Liver (tissue), 8 donors: ENCODE measurements at regions not wholly inside any gene's neighbourhood (a gene's known extent, or its start where the extent isn't known, plus 50 kb on each side); places are given as distances from the start of the nearest gene placed in this dataset.

Source experiments
- DNase-seq: peaks from one replicate; pipeline ENCODE4 v3.0.0-alpha.2; 2017; ENCODE audit warnings: low spot score
- H3K27ac ChIP-seq, 2 donors: one replicate each; pipeline ENCODE4 v1.7.0; 2013; ENCODE audit warnings: inconsistent platforms in 2 of 2, low read length in 2 of 2, control low read depth in 1 of 2, low read depth in 1 of 2, mild to moderate bottlenecking in 1 of 2
- H3K27me3 ChIP-seq, 4 donors: one replicate each; pipeline versions ENCODE4 v1.6.1 to v1.7.0; 2013; ENCODE audit warnings: low read length in 3 of 4, inconsistent platforms in 1 of 4, mild to moderate bottlenecking in 1 of 4, moderate library complexity in 1 of 4; ENCODE audit not compliant: control insufficient read depth in 4 of 4, insufficient read depth in 4 of 4
- H3K36me3 ChIP-seq, 4 donors: one replicate each; pipeline versions ENCODE4 v1.6.1 to v1.7.0; 2013; ENCODE audit warnings: low read length in 3 of 4, mild to moderate bottlenecking in 3 of 4, low read depth in 1 of 4, moderate library complexity in 1 of 4; ENCODE audit not compliant: control insufficient read depth in 4 of 4, insufficient read depth in 3 of 4
- H3K4me1 ChIP-seq, 4 donors: one replicate each; pipeline versions ENCODE4 v1.6.1 to v1.7.0; 2013; ENCODE audit warnings: low read length in 3 of 4, mild to moderate bottlenecking in 3 of 4, moderate library complexity in 1 of 4; ENCODE audit not compliant: control insufficient read depth in 4 of 4, insufficient read depth in 4 of 4
- H3K4me3 ChIP-seq, 3 donors: one replicate each; pipeline versions ENCODE4 v1.6.1 to v1.7.0; 2013; ENCODE audit warnings: low read length in 3 of 3, control low read depth in 1 of 3, low read depth in 1 of 3, mild to moderate bottlenecking in 1 of 3
- H3K9ac ChIP-seq, 2 donors: one replicate each; pipeline ENCODE4 v1.7.0; 2013; ENCODE audit warnings: low read length in 2 of 2, mild to moderate bottlenecking in 2 of 2, moderate library complexity in 2 of 2, control low read depth in 1 of 2, low read depth in 1 of 2
- H3K9me3 ChIP-seq, 4 donors: one replicate each; pipeline versions ENCODE4 v1.6.1 to v1.7.0; 2013; ENCODE audit warnings: low read length in 3 of 4; ENCODE audit not compliant: control insufficient read depth in 4 of 4
- EGR1 ChIP-seq, 2 donors: IDR thresholded peaks; 2 replicates each; pipeline ENCODE4 v1.6.1; 2016 to 2018; ENCODE audit warnings: antibody characterized with exemption in 2 of 2, low read depth in 2 of 2
- FOXA1 ChIP-seq: IDR thresholded peaks from 2 replicates; pipeline ENCODE4 v1.6.1; 2016; ENCODE audit warnings: antibody characterized with exemption
- FOXA2 ChIP-seq: IDR thresholded peaks from 2 replicates; pipeline ENCODE4 v1.6.1; 2016; ENCODE audit warnings: antibody characterized with exemption
- GABPA ChIP-seq, 2 donors: IDR thresholded peaks in 1 of 2; conservative IDR thresholded peaks in 1 of 2; 2 replicates each; pipeline ENCODE4 v1.6.1; 2016; ENCODE audit warnings: antibody characterized with exemption in 2 of 2, mild to moderate bottlenecking in 1 of 2, moderate library complexity in 1 of 2
- HNF4A ChIP-seq, 2 donors: conservative IDR thresholded peaks; 2 replicates each; pipeline ENCODE4 v1.6.1; 2016; ENCODE audit warnings: antibody characterized with exemption in 2 of 2, mild to moderate bottlenecking in 2 of 2
- HNF4G ChIP-seq: IDR thresholded peaks from 2 replicates; pipeline ENCODE4 v1.6.1; 2016; ENCODE audit warnings: antibody characterized with exemption
- JUND ChIP-seq, 2 donors: IDR thresholded peaks; 2 replicates each; pipeline ENCODE4 v1.6.1; 2016; ENCODE audit warnings: antibody characterized with exemption in 2 of 2
- NR2F2 ChIP-seq: IDR thresholded peaks from 2 replicates; pipeline ENCODE4 v1.6.1; 2016; ENCODE audit warnings: antibody characterized with exemption
- RAD21 ChIP-seq, 2 donors: IDR thresholded peaks; 2 replicates each; pipeline ENCODE4 v1.6.1; 2016; ENCODE audit warnings: antibody characterized with exemption in 2 of 2, mild to moderate bottlenecking in 2 of 2
- RXRA ChIP-seq, 2 donors: IDR thresholded peaks; 2 replicates each; pipeline ENCODE4 v1.6.1; 2017 to 2018; ENCODE audit warnings: antibody characterized with exemption in 2 of 2, mild to moderate bottlenecking in 1 of 2
- SP1 ChIP-seq: IDR thresholded peaks from 2 replicates; pipeline ENCODE4 v1.6.1; 2018; ENCODE audit warnings: antibody characterized with exemption, mild to moderate bottlenecking
- TAF1 ChIP-seq: conservative IDR thresholded peaks from 2 replicates; pipeline ENCODE4 v1.6.1; 2016; ENCODE audit warnings: antibody characterized with exemption, mild to moderate bottlenecking
- YY1 ChIP-seq: IDR thresholded peaks from 2 replicates; pipeline ENCODE4 v1.6.1; 2016; ENCODE audit warnings: antibody characterized with exemption, mild to moderate bottlenecking
- WGBS: extraction: QIAGEN DNeasy Blood & Tissue Kit; methylation state at CpG from one replicate; pipeline ENCODE4 v1.1.7; 2013; 5-methylcytosine and 5-hydroxymethylcytosine counted together
- TF ChIP-seq, protein P1 (sequence below): fragments of 150-350 bp; IDR thresholded peaks from 2 replicates; pipeline ENCODE4 v1.5.1; 2017; ENCODE audit warnings: improper control_type of control experiment, low read depth, low read length; ENCODE audit not compliant: missing input control
- TF ChIP-seq, protein P2 (sequence below): IDR thresholded peaks from 2 replicates; pipeline ENCODE4 v1.6.1; 2016; ENCODE audit warnings: antibody characterized with exemption
- TF ChIP-seq, protein P3 (sequence below): IDR thresholded peaks from 2 replicates; pipeline ENCODE4 v1.6.1; 2016; ENCODE audit warnings: antibody characterized with exemption
- TF ChIP-seq, protein P4 (sequence below): IDR thresholded peaks from 2 replicates; pipeline ENCODE4 v1.6.1; 2016; ENCODE audit warnings: antibody characterized with exemption, mild to moderate bottlenecking
- TF ChIP-seq, protein P5 (sequence below): IDR thresholded peaks from 2 replicates; pipeline ENCODE4 v1.6.1; 2016; ENCODE audit warnings: antibody characterized with exemption
- donor health status: healthy.
- donor health status: healthy.
- donor health status: healthy.
- donor health status: healthy.
- donor health status: healthy.

DNA sequence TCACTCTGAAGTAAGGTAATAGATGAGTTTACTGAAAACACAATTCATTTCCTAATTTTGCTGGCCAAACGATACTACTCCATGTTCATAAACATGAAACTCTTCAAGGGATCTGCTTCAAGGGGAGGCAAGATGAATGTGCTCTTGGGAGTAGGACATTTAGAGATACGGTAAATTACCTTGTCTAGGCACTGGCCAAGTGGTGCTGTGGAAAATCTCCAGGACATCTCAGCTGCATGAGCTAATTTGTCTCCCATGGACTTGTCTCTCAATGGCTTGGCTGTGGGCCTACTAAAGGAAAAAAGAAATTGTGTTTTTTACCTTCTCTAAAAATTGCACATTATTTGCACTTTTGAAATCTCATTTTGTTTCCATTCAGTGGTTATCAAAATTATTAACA is 780.6 kb downstream of the LTN1 start:
- 93% methylated on average over 2 of the region's 2 CpGs for WGBS
- no peak overlapping the region for H3K9ac ChIP-seq
- H3K4me1 ChIP-seq: no peaks in the 10 kb centered on the region
- DNase-seq: no peak
- H3K9me3 ChIP-seq: no peaks in the 10 kb centered on the region
- no peaks in the 10 kb centered on the region for H3K27me3 ChIP-seq
- TF ChIP-seq TAF1 (no peak), HNF4A (conservative IDR thresholded peaks at IDR 0.05) (no peak), RAD21 (IDR thresholded peaks at IDR 0.05) (no peak), HNF4G (no peak), NR2F2 (no peak), FOXA1 (no peak), SP1 (no peak), YY1 (no peak), FOXA2 (no peak), RXRA (IDR thresholded peaks at IDR 0.05) (no peak), JUND (IDR thresholded peaks at IDR 0.05) (no peak)
- TF ChIP-seq, protein P1, sequence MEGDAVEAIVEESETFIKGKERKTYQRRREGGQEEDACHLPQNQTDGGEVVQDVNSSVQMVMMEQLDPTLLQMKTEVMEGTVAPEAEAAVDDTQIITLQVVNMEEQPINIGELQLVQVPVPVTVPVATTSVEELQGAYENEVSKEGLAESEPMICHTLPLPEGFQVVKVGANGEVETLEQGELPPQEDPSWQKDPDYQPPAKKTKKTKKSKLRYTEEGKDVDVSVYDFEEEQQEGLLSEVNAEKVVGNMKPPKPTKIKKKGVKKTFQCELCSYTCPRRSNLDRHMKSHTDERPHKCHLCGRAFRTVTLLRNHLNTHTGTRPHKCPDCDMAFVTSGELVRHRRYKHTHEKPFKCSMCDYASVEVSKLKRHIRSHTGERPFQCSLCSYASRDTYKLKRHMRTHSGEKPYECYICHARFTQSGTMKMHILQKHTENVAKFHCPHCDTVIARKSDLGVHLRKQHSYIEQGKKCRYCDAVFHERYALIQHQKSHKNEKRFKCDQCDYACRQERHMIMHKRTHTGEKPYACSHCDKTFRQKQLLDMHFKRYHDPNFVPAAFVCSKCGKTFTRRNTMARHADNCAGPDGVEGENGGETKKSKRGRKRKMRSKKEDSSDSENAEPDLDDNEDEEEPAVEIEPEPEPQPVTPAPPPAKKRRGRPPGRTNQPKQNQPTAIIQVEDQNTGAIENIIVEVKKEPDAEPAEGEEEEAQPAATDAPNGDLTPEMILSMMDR: no peak
- TF ChIP-seq, protein P2, sequence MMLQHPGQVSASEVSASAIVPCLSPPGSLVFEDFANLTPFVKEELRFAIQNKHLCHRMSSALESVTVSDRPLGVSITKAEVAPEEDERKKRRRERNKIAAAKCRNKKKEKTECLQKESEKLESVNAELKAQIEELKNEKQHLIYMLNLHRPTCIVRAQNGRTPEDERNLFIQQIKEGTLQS: no peak
- TF ChIP-seq, protein P3, sequence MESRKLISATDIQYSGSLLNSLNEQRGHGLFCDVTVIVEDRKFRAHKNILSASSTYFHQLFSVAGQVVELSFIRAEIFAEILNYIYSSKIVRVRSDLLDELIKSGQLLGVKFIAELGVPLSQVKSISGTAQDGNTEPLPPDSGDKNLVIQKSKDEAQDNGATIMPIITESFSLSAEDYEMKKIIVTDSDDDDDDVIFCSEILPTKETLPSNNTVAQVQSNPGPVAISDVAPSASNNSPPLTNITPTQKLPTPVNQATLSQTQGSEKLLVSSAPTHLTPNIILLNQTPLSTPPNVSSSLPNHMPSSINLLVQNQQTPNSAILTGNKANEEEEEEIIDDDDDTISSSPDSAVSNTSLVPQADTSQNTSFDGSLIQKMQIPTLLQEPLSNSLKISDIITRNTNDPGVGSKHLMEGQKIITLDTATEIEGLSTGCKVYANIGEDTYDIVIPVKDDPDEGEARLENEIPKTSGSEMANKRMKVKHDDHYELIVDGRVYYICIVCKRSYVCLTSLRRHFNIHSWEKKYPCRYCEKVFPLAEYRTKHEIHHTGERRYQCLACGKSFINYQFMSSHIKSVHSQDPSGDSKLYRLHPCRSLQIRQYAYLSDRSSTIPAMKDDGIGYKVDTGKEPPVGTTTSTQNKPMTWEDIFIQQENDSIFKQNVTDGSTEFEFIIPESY: no peak
- H3K4me3 ChIP-seq: no peak overlapping the region
- H3K27ac ChIP-seq: no peak overlapping the region
- H3K36me3 ChIP-seq: no peaks in the 10 kb centered on the region

DNA sequence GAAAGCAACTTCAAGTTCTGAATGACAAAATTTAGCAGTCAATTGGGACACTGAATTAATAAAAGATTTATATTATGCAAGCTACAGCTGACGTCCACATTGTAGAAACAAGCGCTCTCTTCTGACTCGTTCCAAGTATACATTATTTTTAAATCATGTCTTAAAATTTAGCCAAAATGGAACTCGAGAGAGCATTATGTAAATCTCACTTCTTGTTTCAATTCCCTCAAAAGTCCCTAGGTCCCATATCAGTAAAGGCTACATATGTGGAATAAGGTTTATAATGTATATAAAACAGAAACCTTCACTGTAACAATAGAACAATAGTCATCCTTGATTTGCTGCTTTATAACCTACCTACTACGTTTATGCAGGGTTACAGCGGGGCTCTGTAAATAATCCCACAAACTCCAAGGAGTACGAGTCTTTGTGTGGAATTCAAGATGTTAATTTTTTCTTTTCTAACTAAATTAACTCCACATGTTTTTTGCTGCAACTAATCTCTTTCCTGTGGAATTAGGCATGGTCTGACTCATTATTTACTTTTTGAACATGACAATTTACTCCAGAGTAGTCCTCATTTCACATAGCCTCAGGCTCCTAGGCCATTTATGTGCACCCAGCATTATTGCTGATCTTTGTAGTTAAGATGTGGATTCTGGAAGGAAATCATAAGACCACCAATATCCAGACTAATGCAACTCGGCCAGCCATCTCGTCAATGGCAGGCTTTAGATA is 785.1 kb downstream of the LTN1 start:
- DNase-seq: no peak
- Histone ChIP-seq H3K27me3 (no peaks in the 10 kb centered on the region), H3K4me3 (no peak overlapping the region), H3K9ac (no peak overlapping the region), H3K9me3 (no peaks in the 10 kb centered on the region), H3K27ac (no peak overlapping the region), H3K36me3 (no peaks in the 10 kb centered on the region), H3K4me1 (no peaks in the 10 kb centered on the region)
- 83% methylated on average over 9 of the region's 9 CpGs for WGBS
- TF ChIP-seq, protein P4, sequence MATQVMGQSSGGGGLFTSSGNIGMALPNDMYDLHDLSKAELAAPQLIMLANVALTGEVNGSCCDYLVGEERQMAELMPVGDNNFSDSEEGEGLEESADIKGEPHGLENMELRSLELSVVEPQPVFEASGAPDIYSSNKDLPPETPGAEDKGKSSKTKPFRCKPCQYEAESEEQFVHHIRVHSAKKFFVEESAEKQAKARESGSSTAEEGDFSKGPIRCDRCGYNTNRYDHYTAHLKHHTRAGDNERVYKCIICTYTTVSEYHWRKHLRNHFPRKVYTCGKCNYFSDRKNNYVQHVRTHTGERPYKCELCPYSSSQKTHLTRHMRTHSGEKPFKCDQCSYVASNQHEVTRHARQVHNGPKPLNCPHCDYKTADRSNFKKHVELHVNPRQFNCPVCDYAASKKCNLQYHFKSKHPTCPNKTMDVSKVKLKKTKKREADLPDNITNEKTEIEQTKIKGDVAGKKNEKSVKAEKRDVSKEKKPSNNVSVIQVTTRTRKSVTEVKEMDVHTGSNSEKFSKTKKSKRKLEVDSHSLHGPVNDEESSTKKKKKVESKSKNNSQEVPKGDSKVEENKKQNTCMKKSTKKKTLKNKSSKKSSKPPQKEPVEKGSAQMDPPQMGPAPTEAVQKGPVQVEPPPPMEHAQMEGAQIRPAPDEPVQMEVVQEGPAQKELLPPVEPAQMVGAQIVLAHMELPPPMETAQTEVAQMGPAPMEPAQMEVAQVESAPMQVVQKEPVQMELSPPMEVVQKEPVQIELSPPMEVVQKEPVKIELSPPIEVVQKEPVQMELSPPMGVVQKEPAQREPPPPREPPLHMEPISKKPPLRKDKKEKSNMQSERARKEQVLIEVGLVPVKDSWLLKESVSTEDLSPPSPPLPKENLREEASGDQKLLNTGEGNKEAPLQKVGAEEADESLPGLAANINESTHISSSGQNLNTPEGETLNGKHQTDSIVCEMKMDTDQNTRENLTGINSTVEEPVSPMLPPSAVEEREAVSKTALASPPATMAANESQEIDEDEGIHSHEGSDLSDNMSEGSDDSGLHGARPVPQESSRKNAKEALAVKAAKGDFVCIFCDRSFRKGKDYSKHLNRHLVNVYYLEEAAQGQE: no peak
- TF ChIP-seq, protein P3: no peak
- TF ChIP-seq FOXA2 (no peak), HNF4G (no peak), TAF1 (no peak), NR2F2 (no peak), HNF4A (conservative IDR thresholded peaks at IDR 0.05) (no peak), EGR1 (IDR thresholded peaks at IDR 0.05; ENCODE audit: low read depth in 2 of 2) (no peak), YY1 (no peak), FOXA1 (no peak), SP1 (no peak), JUND (IDR thresholded peaks at IDR 0.05) (no peak), RXRA (IDR thresholded peaks at IDR 0.05) (no peak), RAD21 (IDR thresholded peaks at IDR 0.05) (no peak), GABPA (IDR thresholded peaks at IDR 0.05 in 1 of 2, conservative IDR thresholded peaks at IDR 0.05 in 1 of 2) (no peak)
- TF ChIP-seq, protein P1: no peak
- TF ChIP-seq, protein P5, sequence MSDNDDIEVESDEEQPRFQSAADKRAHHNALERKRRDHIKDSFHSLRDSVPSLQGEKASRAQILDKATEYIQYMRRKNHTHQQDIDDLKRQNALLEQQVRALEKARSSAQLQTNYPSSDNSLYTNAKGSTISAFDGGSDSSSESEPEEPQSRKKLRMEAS: no peak
